Fibroblast of skin of right quadriceps (primary cell): ENCODE measurements at regions not wholly inside any gene's neighbourhood (a gene's known extent, or its start where the extent isn't known, plus 50 kb on each side); places are given as distances from the start of the nearest gene placed in this dataset.

Experiments used
- DNase-seq: peaks from one replicate; pipeline ENCODE4 v3.0.0-alpha.2; 2013

DNA sequence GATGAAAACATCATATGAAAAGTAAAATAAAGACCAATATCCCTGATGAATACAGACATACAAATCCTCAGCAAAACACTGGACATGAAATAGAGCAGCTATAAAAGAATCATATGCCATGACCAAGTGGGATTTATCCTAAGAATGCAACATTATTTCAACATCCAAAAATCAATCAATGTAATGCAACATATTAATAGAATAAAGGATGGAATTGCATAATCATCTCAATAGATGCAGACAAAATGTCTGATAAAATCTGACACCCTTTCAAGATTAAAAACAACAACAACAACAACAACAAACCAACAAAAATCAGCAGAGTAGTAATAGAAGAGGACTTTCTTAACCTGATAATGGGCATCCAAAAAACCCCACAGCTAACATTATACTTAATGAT is 63.8 kb upstream of the IL1R1 start:
- DNase-seq: no peak

DNA sequence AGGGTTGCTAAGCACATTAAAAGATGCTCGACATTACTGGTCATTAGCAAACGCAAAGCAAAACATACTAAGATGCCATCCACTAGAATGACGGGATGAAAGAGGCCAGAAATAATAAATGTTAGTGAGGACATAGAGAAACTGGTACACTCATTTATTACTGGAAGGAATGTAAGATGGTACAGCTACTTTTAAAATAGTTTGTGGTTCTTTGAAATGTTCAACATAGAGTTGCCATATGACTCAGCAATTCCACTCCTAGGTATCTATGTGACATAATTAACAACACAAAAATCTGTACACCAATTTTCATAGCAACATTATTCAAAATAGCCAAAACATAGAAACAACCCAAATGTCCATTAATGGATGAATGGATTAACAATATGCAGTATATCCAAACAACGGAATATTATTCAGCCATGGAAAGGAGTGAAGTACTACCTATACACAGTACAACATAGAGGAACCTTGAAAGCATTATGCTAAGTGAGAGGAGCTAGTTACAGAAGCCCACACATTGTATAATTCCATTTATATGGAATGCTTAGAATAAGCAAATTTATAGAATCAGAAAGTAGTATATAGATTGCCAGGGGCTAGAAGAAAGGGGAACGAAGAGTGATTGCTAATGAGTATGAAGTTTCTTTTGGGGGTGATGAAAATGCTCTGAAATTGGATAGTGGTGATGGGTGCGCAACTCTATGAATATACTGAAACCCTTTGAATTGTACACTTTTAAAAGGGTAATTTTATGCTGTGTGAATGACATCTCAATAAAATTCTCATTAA is 61.9 kb upstream of the IL1R1 start:
- DNase-seq: peak; percentile 57

DNA sequence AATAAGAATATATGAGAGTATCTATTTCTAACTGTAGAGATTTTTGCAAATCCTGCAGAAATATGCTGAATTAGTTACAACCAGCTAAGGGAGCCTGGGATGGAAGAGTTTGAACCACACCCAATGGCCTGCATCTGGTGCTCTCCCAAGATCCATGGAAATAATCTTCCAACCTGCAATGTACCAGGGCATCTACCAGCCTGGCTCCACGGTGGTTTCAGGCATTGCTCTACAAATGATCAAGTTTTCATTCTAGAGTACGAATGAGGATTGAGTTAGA is 61.4 kb upstream of the IL1R1 start:
- DNase-seq: no peak

DNA sequence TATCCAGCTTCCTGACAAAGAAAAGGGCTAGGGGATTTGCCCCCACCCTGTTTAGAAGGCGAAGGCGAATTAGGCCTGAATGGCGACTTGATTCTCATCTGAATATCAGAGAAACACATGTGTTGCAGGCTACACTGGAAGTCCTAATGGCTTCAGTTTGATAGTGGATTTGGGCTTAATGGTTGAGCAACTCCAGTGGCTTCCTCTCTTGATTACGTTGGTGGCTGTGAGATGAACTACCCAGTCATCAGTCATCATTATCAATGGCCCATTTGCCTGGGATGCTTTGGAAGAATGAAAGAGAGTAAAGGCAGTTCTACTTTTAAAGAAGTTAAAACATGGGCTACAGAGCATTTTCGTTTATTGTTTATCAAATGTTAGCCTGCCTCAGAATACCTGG is 60.9 kb upstream of the IL1R1 start:
- no peak for DNase-seq

DNA sequence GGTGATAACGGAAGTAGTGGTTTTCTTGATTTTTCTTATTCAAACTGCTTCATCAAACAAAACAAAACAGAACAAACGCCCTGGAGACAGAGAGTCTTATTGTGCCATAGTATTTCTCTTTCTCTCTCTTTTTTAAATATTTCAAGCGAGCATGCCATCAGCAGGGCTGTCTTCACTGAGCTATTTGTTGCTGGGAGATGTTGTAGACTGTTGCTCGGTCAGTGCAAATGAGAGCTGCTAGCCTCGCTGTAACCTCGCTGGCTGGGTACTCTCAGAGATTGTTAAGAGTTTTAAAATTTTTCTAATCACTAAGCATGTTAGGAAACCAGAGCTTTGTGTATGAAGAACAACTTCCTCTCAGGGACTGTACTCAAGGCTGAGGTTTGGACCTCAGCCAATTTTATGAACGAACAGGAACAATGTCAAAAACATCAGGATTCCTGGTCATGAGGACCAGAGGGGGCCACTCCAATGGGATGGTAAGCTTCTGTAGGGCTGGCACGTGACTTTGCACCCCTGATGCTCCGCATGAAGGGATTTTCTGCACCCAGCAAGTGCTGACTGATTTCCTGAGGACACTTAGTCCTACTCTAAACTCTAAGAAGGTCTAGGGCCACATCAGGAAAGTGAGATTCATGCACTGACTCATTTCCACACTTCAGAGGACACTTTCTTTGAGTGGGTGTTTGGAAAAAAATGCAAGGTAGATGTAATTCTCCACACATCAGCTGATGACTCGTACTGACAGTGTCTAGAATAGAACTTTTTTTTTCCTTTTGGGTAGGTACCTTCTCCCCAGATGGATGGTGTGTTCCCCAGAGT is 59.8 kb upstream of the IL1R1 start:
- peak; percentile 89 for DNase-seq

DNA sequence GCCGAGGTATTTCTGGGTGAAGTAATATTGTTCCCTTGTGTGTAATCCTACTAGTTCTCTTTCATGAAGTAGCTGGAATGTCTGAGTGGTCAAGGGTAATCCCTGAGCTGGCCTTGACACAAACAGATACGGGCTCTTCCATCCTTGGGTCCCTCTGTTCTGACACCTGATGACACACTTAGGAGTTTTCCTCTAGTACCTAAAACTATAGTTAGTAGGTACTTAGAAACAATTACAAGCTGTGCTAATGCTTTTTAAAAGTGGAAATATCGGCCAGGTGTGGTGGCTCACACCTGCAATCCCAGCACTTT is 59.2 kb upstream of the IL1R1 start:
- DNase-seq: no peak

DNA sequence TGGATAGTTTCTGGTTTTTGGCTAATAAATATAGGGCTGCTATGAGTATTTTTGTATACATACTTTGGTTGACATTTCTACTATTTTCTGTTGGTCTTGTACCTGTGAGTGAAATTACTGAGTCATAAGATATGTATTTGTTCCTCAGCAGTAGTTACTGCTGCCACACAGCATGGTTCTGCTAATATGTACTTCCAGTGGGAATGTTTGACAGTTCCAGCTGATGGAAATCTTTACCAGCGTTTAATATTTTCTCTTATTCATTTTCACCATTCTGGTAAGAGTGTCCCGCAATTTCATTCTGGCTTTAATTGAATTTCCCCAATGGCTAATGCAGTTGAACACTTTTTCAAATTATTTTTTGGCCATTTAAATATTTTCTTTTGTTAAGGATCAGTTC is 57.9 kb upstream of the IL1R1 start:
- DNase-seq: no peak

DNA sequence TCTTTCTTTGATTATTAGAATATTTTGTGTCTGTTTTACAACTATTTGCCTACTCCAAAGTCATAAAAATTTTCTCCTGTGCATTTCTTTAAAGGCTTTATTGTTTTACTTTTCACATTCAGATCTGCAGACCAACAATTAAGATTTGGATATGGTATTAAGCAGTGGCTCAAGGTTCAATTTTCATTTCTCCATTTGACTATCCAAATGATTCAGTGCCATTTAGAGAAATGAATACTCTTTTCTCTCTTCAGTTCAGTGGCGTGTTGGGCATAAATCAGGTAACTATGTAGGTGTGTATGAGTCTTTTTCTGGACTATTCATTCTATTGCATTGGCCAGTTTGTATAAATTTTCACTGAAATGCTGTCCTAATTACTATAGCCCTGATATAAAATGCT is 57.3 kb upstream of the IL1R1 start:
- DNase-seq: no peak

DNA sequence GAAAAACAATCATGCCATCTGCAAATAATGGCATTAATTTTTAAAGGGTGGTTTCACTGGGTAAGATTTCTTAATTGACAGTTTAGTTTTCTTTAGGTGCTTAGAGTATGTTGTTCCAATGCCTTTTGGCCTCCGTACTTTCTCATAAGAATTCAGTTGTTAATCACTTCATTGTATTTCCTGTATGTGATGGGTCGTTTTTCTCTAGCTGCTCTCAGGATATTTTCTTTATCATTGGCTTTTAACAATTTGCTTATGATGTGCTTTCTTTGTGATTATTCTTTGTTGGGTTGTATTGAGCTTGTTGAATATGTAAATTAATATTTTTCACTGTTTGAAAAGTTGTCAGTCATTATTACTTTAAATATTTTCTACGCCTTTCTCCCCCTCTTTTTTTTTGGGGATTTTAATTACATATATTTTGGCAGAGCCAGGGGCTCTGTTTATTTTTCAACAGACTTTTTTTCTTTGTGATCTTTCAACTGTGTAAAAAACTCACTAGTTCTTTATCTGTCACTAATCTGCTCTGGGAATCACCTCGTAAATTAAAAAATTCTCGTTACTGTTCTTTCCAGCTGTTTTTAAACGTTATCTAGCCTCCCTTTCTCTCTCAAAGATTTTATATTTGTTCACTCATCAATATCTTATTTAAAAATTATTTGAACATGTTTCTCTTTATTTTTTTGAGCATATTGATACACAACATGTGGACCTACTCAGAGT is 56.2 kb upstream of the IL1R1 start:
- DNase-seq: no peak

DNA sequence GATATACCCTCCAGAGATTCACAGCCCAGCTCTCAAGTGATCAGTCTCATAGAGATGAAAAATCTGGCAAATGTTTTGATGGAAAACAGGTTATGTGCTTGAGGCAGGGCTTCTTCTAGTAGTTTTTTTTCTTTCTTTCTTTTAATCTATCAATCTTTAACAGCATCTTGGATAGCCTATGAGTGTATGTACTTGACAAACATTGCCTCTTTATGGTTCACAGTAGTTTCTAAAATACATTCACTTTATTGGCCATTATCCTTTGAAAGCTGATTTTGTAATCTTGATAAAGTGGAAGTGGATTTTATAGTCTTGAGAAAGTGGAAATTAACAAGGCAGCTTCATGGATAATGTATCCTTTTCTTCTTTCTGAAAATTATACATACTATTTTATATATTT is 51.4 kb upstream of the IL1R1 start:
- no peak for DNase-seq

DNA sequence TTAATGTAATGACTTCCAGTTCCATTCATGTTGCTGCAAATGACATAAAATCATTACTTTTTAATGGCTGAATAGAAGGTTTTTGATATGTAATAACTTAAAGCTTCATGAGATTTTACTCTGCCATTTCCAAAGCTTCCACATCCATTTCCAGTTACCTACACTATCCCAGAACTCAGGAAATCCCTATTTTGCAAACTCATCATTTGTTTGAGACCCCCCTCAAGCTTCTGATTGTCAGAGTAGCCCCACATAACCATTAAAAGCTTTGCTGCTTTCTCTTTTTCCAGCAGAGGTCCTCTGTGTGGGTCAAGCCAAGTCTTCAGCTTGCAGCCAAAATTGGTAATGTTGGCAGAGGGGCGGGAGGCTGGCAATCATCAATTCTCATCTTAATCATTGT is 50.6 kb upstream of the IL1R1 start:
- no peak for DNase-seq

DNA sequence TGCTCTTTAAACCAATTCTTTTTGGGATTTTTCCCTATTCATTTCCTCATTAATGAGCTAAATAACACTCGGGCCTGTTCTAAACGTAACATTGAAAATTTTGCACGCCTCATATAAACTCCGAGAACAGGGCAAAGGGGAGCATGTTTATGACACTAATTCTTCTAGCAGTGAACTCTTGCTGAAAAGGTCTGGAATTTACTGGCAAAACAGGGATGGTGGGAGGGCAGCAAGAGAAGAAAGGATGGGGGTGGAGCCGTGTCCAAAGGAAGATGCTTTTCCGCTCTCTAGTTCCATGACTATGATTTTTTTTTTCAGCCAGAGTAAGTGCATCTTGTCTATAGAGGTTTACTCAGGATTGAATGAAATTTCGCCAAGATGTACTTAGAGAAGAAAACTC is 50.0 kb upstream of the IL1R1 start:
- no peak for DNase-seq
